ENCODE measurements at regions not wholly inside any gene's neighbourhood (a gene's known extent, or its start where the extent isn't known, plus 50 kb on each side); places are given as distances from the start of the nearest gene placed in this dataset.

- no peaks in the 10 kb centered on the region for H3K27me3 ChIP-seq (ENCODE audit: insufficient read depth, low read depth)
- no peaks in the 10 kb centered on the region for H3F3A ChIP-seq (ENCODE audit: insufficient read depth, low read depth)
- H3K79me2 ChIP-seq (ENCODE audit: low read depth), result no peaks in the 10 kb centered on the region
- no peak for DNase-seq
- no peak overlapping the region for H3K27ac ChIP-seq
- H3K9me3 ChIP-seq (ENCODE audit: insufficient read depth, low read depth), result no peaks in the 10 kb centered on the region; the same call in 1 of the 2 replicates
- no peaks in the 10 kb centered on the region for H3K9me2 ChIP-seq (ENCODE audit: insufficient read depth)
- no peaks in the 10 kb centered on the region for H4K20me1 ChIP-seq (ENCODE audit: insufficient read depth)
- TF ChIP-seq CTCF (conservative IDR thresholded peaks at IDR 0.05), result no peak
- intact Hi-C loops (cut with micrococcal nuclease; ENCODE audit: unreplicated experiment), result no loop called here
- ChIA-PET POLR2A (ENCODE audit: unreplicated experiment) (no interaction called here), CTCF (no interaction called here)
- no peak overlapping the region for H3K4me2 ChIP-seq
- BruUV-seq (replicated peaks), result no TSS peak
- peaks cover 27% of the 10 kb centered on the region for H3K4me1 ChIP-seq (replicated peaks; ENCODE audit: insufficient read depth)
- no peak overlapping the region for H3K4me3 ChIP-seq
- no peaks in the 10 kb centered on the region for H3K36me3 ChIP-seq (ENCODE audit: low read depth)
- H2AFZ ChIP-seq, result no peak overlapping the region
Observed at GRCh38 chr12:67526129-67526528, 122.4 kb upstream of the DYRK2 start.

GRCh38 chr12:67531051-67531450 lies 117.5 kb upstream of the DYRK2 start:
- intact Hi-C loops (cut with micrococcal nuclease; ENCODE audit: unreplicated experiment), result loop anchor here (5.0 kb wide), 1 partner anchor 116 kb away; the partner anchor contains the start of gene DYRK2
- Histone ChIP-seq H3K79me2 (ENCODE audit: low read depth) (no peaks in the 10 kb centered on the region), H3K4me3 (no peak overlapping the region), H3K4me2 (no peak overlapping the region), H2AFZ (no peak overlapping the region), H3K9me2 (ENCODE audit: insufficient read depth) (no peaks in the 10 kb centered on the region), H3F3A (ENCODE audit: insufficient read depth, low read depth) (no peaks in the 10 kb centered on the region), H3K9me3 (ENCODE audit: insufficient read depth, low read depth) (no peaks in the 10 kb centered on the region; the same call in 1 of the 2 replicates), H4K20me1 (ENCODE audit: insufficient read depth) (no peaks in the 10 kb centered on the region), H3K27ac (no peak overlapping the region), H3K27me3 (ENCODE audit: insufficient read depth, low read depth) (no peaks in the 10 kb centered on the region), H3K4me1 (replicated peaks; ENCODE audit: insufficient read depth) (peaks cover 51% of the 10 kb centered on the region), H3K36me3 (ENCODE audit: low read depth) (no peaks in the 10 kb centered on the region)
- no TSS peak for BruUV-seq (replicated peaks)
- ChIA-PET CTCF (no interaction called here), POLR2A (ENCODE audit: unreplicated experiment) (no interaction called here)
- peak in 1 of 2 experiments; percentile 37 for DNase-seq
- TF ChIP-seq CTCF (conservative IDR thresholded peaks at IDR 0.05) (no peak), EZH2 (IDR thresholded peaks at IDR 0.05; ENCODE audit: low read depth) (no peak)

- Histone ChIP-seq H3K36me3 (ENCODE audit: low read depth) (no peaks in the 10 kb centered on the region), H3K4me2 (no peak overlapping the region), H3K79me2 (ENCODE audit: low read depth) (no peaks in the 10 kb centered on the region), H3K9me3 (ENCODE audit: insufficient read depth, low read depth) (no peaks in the 10 kb centered on the region; the same call in 1 of the 2 replicates), H2AFZ (no peak overlapping the region), H3K27me3 (ENCODE audit: insufficient read depth, low read depth) (no peaks in the 10 kb centered on the region), H3K4me1 (replicated peaks; ENCODE audit: insufficient read depth) (peaks cover 46% of the 10 kb centered on the region), H3K4me3 (no peak overlapping the region), H3F3A (ENCODE audit: insufficient read depth, low read depth) (no peaks in the 10 kb centered on the region), H3K27ac (no peak overlapping the region), H4K20me1 (ENCODE audit: insufficient read depth) (no peaks in the 10 kb centered on the region), H3K9me2 (ENCODE audit: insufficient read depth) (no peaks in the 10 kb centered on the region)
- BruUV-seq (replicated peaks), result no TSS peak
- no peak for TF ChIP-seq EZH2 (IDR thresholded peaks at IDR 0.05; ENCODE audit: low read depth)
- TF ChIP-seq CTCF (conservative IDR thresholded peaks at IDR 0.05), result no peak
- ChIA-PET CTCF (no interaction called here), POLR2A (ENCODE audit: unreplicated experiment) (no interaction called here)
- intact Hi-C loops (cut with micrococcal nuclease; ENCODE audit: unreplicated experiment), result loop anchor here (5.0 kb wide), 1 partner anchor 116 kb away; the partner anchor contains the start of gene DYRK2
- no peak for DNase-seq
Observed at GRCh38 chr12:67531501-67531900, 117.0 kb upstream of the DYRK2 start.
